GM12878 (cell line): ENCODE measurements at regions not wholly inside any gene's neighbourhood (a gene's known extent, or its start where the extent isn't known, plus 50 kb on each side); places are given as distances from the start of the nearest gene placed in this dataset.

Source experiments
- ASH2L ChIP-seq: fragments of 300-600, 200-600 bp; sonication (generic); IDR thresholded peaks from 2 replicates; pipeline ENCODE4 v1.6.1; 2017; ENCODE audit warnings: low read depth, mild to moderate bottlenecking, borderline replicate concordance
- CBFB ChIP-seq: IDR thresholded peaks from 2 replicates; pipeline ENCODE4 v1.6.1; 2016; ENCODE audit warnings: antibody characterized with exemption, low read depth
- CHD2 ChIP-seq: IDR thresholded peaks from 2 replicates; pipeline ENCODE4 v1.6.1; 2011; ENCODE audit warnings: low read depth, low read length, improper control_type of control experiment, borderline replicate concordance
- CTCF ChIP-seq, 3 experiments: IDR thresholded peaks in 2 of 3; conservative IDR thresholded peaks in 1 of 3; 2 replicates each; pipeline ENCODE4 v1.5.1; 2011; ENCODE audit warnings: low read depth in 3 of 3, low read length in 3 of 3, mild to moderate bottlenecking in 3 of 3, control low read depth in 2 of 3, moderate library complexity in 2 of 3, inconsistent platforms in 1 of 3, mixed read lengths in 1 of 3; ENCODE audit not compliant: control insufficient read depth in 2 of 3, insufficient read depth in 1 of 3; ENCODE audit errors: extremely low read depth in 1 of 3
- EZH2 ChIP-seq: IDR thresholded peaks from 2 replicates; pipeline ENCODE4 v1.6.1; 2012; ENCODE audit warnings: low read depth, mild to moderate bottlenecking, control low read depth, inconsistent platforms, low read length, borderline replicate concordance; ENCODE audit not compliant: control insufficient read depth
- NFYB ChIP-seq: IDR thresholded peaks from 2 replicates; pipeline ENCODE4 v1.6.1; 2011; ENCODE audit warnings: low read depth, mild to moderate bottlenecking, low read length, improper control_type of control experiment, moderate library complexity; ENCODE audit not compliant: insufficient read depth
- TARDBP ChIP-seq: IDR thresholded peaks from 2 replicates; pipeline ENCODE4 v1.6.1; 2016; ENCODE audit warnings: borderline replicate concordance

- TF ChIP-seq CTCF (IDR thresholded peaks at IDR 0.05 in 2 of 3, conservative IDR thresholded peaks at IDR 0.05 in 1 of 3; ENCODE audit: control insufficient read depth in 2 of 3, extremely low read depth in 1 of 3, insufficient read depth in 1 of 3, low read depth in 3 of 3, low read length in 3 of 3) (no peak), CHD2 (no peak), ASH2L (no peak), TARDBP (no peak), NFYB (no peak), EZH2 (no peak), CBFB (no peak)
These were observed 77.1 kb upstream of the FRMD1 start for GRCh38 chr6:168155821-168156741.
